ENCODE measurements at regions not wholly inside any gene's neighbourhood (a gene's known extent, or its start where the extent isn't known, plus 50 kb on each side); places are given as distances from the start of the nearest gene placed in this dataset.
A peak's percentile ranks its signal among the peaks of the same experiment; 100 is the strongest.

GRCh38 chr7:17014686-17015085 lies 132.9 kb upstream of the AGR3 start:
- H3K36me3 ChIP-seq: no peaks in the 10 kb centered on the region
- no peaks in the 10 kb centered on the region for H3K27me3 ChIP-seq
- intact Hi-C loops (cut with DNase I; ENCODE audit: low total_unique reads): no loop called here
- H3K4me1 ChIP-seq: peaks cover 0 to 17% (median 1%) of the 10 kb centered on the region in 4 donors
- H3K4me3 ChIP-seq: no peak overlapping the region
- no peak for DNase-seq
- TF ChIP-seq CTCF (IDR thresholded peaks at IDR 0.05): no peak
- H3K27ac ChIP-seq: peak overlapping the region in 1 of 2 donors; percentile 52
- H3K9me3 ChIP-seq: no peaks in the 10 kb centered on the region

- intact Hi-C loops (cut with DNase I; ENCODE audit: low total_unique reads): no loop called here
- Histone ChIP-seq H3K27me3 (no peaks in the 10 kb centered on the region), H3K4me3 (no peak overlapping the region), H3K9me3 (no peaks in the 10 kb centered on the region), H3K36me3 (no peaks in the 10 kb centered on the region), H3K27ac (peak overlapping the region; percentile 35 to 52), H3K4me1 (peaks cover 0 to 14% (median 0%) of the 10 kb centered on the region in 4 donors)
- no peak for DNase-seq
- TF ChIP-seq CTCF (IDR thresholded peaks at IDR 0.05): no peak
These were observed 133.8 kb upstream of the AGR3 start for GRCh38 chr7:17015598-17016031.

- intact Hi-C loops (cut with DNase I; ENCODE audit: low total_unique reads): no loop called here
- no peak overlapping the region for H3K27ac ChIP-seq
These were observed 134.7 kb upstream of the AGR3 start for GRCh38 chr7:17016402-17017010.

GRCh38 chr7:17019106-17019505 lies 137.3 kb upstream of the AGR3 start:
- Histone ChIP-seq H3K4me3 (no peak overlapping the region), H3K27ac (no peak overlapping the region), H3K36me3 (no peaks in the 10 kb centered on the region), H3K9me3 (no peaks in the 10 kb centered on the region), H3K4me1 (peaks cover 0 to 14% (median 0%) of the 10 kb centered on the region in 4 donors), H3K27me3 (no peaks in the 10 kb centered on the region)
- TF ChIP-seq CTCF (IDR thresholded peaks at IDR 0.05): no peak
- intact Hi-C loops (cut with DNase I; ENCODE audit: low total_unique reads): no loop called here
- DNase-seq: no peak

More at GRCh38 chr7:17016402-17017010, 134.7 kb upstream of the AGR3 start:
- no peak for TF ChIP-seq CTCF (IDR thresholded peaks at IDR 0.05)
- H3K9me3 ChIP-seq: no peaks in the 10 kb centered on the region
- peaks cover 0 to 14% (median 0%) of the 10 kb centered on the region in 4 donors for H3K4me1 ChIP-seq
- no peak overlapping the region for H3K4me3 ChIP-seq
- H3K27me3 ChIP-seq: no peaks in the 10 kb centered on the region
- no peak for DNase-seq
- no peaks in the 10 kb centered on the region for H3K36me3 ChIP-seq

- H3K9me3 ChIP-seq: no peaks in the 10 kb centered on the region
- TF ChIP-seq CTCF (IDR thresholded peaks at IDR 0.05): no peak
- H3K27ac ChIP-seq: no peak overlapping the region
- intact Hi-C loops (cut with DNase I; ENCODE audit: low total_unique reads): no loop called here
- H3K4me1 ChIP-seq: peaks cover 0 to 13% (median 0%) of the 10 kb centered on the region in 4 donors
- no peak for DNase-seq
- no peak overlapping the region for H3K4me3 ChIP-seq
- H3K27me3 ChIP-seq: no peaks in the 10 kb centered on the region
- no peaks in the 10 kb centered on the region for H3K36me3 ChIP-seq
These were observed 138.5 kb upstream of the AGR3 start for GRCh38 chr7:17020250-17020649.

All from tibial artery (tissue), 4 donors.